NCI-H446 (cell line): ENCODE measurements at regions not wholly inside any gene's neighbourhood (a gene's known extent, or its start where the extent isn't known, plus 50 kb on each side); places are given as distances from the start of the nearest gene placed in this dataset.
"Not testable (repeated sequence)": the region's sequence is repeated elsewhere in the genome, so short reads cannot be mapped to it uniquely, and the experiment has no call there.

ENCODE experiments used
- DNase-seq, 2 experiments: peaks; one replicate each; lab custom pipeline; 2025; lab: John Stamatoyannopoulos, UW

- DNase-seq = not testable (repeated sequence)
These were observed 201.5 kb upstream of the IRAK1BP1 start for GRCh38 chr6:78665819-78666218.

- no peak for DNase-seq
These were observed 200.6 kb upstream of the IRAK1BP1 start for GRCh38 chr6:78666764-78667163.

- no peak for DNase-seq
These were observed 197.2 kb upstream of the IRAK1BP1 start for GRCh38 chr6:78670156-78670555.

- DNase-seq = no peak
These were observed 196.5 kb upstream of the IRAK1BP1 start for GRCh38 chr6:78670802-78671201.

- not testable (repeated sequence) for DNase-seq
These were observed 191.0 kb upstream of the IRAK1BP1 start for GRCh38 chr6:78676069-78677007.

- no peak for DNase-seq
These were observed 178.7 kb upstream of the IRAK1BP1 start for GRCh38 chr6:78688668-78689067.

- no peak for DNase-seq
These were observed 173.5 kb upstream of the IRAK1BP1 start for GRCh38 chr6:78693835-78694234.

GRCh38 chr6:78694628-78695027, 172.7 kb upstream of the IRAK1BP1 start:
- DNase-seq = not testable (repeated sequence)

- no peak for DNase-seq
These were observed 166.4 kb upstream of the IRAK1BP1 start for GRCh38 chr6:78700991-78701390.

GRCh38 chr6:78701407-78701806, 165.9 kb upstream of the IRAK1BP1 start:
- no peak for DNase-seq

- no peak for DNase-seq
These were observed 158.3 kb upstream of the IRAK1BP1 start for GRCh38 chr6:78709021-78709420.

- DNase-seq = no peak
These were observed 153.8 kb upstream of the IRAK1BP1 start for GRCh38 chr6:78713564-78713963.

GRCh38 chr6:78744144-78744543, 123.2 kb upstream of the IRAK1BP1 start:
- DNase-seq = no peak

GRCh38 chr6:78746457-78746856, 120.9 kb upstream of the IRAK1BP1 start:
- DNase-seq = no peak

GRCh38 chr6:78749326-78749725, 118.0 kb upstream of the IRAK1BP1 start:
- DNase-seq = no peak

GRCh38 chr6:78758297-78758798, 109.0 kb upstream of the IRAK1BP1 start:
- DNase-seq = not testable (repeated sequence)

GRCh38 chr6:78768271-78768670, 99.1 kb upstream of the IRAK1BP1 start:
- no peak for DNase-seq

GRCh38 chr6:78770765-78771164, 96.6 kb upstream of the IRAK1BP1 start:
- DNase-seq = no peak

- DNase-seq = no peak
These were observed 95.8 kb upstream of the IRAK1BP1 start for GRCh38 chr6:78771586-78771985.

- no peak for DNase-seq
These were observed 86.3 kb upstream of the IRAK1BP1 start for GRCh38 chr6:78781001-78781400.

GRCh38 chr6:78783366-78783765, 84.0 kb upstream of the IRAK1BP1 start:
- DNase-seq = not testable (repeated sequence)

GRCh38 chr6:78797270-78797669, 70.1 kb upstream of the IRAK1BP1 start:
- no peak for DNase-seq

GRCh38 chr6:78799682-78800081, 67.7 kb upstream of the IRAK1BP1 start:
- no peak for DNase-seq

- DNase-seq = not testable (repeated sequence)
These were observed 60.6 kb upstream of the IRAK1BP1 start for GRCh38 chr6:78806792-78807191.
